GM13977 (cell line): ENCODE measurements at regions not wholly inside any gene's neighbourhood (a gene's known extent, or its start where the extent isn't known, plus 50 kb on each side); places are given as distances from the start of the nearest gene placed in this dataset.

Experiments used
- DNase-seq: peaks from one replicate; pipeline ENCODE4 v3.0.0; 2012; ENCODE audit warnings: low spot score
- in situ Hi-C: fragments of 300-500 bp; cut with MboI; formaldehyde crosslinking; loops from one replicate; pipeline ENCODE4 v1.12.0; 2022; ENCODE audit warnings: low sequenced_read_pairs, low pct_unique_long_range_greater_than_20kb, mixed read lengths, inconsistent platforms; ENCODE audit not compliant: unreplicated experiment
- TF ChIP-seq, protein P1 (sequence below): IDR thresholded peaks from 2 replicates; pipeline ENCODE4 v1.5.1; 2012; ENCODE audit warnings: mild to moderate bottlenecking, control low read depth; ENCODE audit not compliant: insufficient read depth; ENCODE audit errors: extremely low read depth, missing control alignments

DNA sequence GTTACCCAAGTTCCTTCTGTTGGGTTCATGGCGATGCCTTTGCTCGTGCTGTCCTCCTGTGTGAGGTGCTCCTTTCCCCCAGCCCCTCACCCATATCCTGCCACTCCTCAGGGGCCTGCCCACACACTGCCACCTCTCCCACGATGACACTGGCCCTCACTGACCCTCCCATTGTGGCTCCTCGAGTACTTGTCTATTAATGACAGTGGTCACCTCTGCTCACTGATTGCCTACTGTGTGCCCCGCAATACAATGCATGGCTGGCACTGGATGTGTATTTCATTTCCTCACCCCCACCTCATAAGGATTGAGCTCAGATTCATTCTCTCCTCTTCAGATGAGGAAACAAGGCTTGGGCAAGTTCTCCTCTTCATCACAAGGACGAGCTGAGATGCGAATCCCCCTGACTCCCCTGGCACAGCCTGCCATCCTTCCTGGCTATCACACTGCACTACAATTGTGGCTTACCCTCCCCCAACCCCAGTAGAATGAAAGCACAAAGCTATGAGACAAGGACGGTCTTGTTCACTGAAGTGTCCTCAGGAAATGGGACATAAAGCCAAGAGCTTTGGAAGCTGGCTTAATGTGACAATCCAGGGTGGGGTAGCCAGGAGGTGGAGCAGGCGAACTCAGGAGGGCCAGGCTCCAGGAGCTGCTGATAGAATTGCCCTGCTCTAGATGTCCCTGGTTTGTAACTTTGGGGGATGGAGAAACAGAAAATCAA is 93.9 kb upstream of the RAB12 start:
- TF ChIP-seq, protein P1, sequence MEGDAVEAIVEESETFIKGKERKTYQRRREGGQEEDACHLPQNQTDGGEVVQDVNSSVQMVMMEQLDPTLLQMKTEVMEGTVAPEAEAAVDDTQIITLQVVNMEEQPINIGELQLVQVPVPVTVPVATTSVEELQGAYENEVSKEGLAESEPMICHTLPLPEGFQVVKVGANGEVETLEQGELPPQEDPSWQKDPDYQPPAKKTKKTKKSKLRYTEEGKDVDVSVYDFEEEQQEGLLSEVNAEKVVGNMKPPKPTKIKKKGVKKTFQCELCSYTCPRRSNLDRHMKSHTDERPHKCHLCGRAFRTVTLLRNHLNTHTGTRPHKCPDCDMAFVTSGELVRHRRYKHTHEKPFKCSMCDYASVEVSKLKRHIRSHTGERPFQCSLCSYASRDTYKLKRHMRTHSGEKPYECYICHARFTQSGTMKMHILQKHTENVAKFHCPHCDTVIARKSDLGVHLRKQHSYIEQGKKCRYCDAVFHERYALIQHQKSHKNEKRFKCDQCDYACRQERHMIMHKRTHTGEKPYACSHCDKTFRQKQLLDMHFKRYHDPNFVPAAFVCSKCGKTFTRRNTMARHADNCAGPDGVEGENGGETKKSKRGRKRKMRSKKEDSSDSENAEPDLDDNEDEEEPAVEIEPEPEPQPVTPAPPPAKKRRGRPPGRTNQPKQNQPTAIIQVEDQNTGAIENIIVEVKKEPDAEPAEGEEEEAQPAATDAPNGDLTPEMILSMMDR = no peak
- in situ Hi-C loops = no loop called here
- no peak for DNase-seq

DNA sequence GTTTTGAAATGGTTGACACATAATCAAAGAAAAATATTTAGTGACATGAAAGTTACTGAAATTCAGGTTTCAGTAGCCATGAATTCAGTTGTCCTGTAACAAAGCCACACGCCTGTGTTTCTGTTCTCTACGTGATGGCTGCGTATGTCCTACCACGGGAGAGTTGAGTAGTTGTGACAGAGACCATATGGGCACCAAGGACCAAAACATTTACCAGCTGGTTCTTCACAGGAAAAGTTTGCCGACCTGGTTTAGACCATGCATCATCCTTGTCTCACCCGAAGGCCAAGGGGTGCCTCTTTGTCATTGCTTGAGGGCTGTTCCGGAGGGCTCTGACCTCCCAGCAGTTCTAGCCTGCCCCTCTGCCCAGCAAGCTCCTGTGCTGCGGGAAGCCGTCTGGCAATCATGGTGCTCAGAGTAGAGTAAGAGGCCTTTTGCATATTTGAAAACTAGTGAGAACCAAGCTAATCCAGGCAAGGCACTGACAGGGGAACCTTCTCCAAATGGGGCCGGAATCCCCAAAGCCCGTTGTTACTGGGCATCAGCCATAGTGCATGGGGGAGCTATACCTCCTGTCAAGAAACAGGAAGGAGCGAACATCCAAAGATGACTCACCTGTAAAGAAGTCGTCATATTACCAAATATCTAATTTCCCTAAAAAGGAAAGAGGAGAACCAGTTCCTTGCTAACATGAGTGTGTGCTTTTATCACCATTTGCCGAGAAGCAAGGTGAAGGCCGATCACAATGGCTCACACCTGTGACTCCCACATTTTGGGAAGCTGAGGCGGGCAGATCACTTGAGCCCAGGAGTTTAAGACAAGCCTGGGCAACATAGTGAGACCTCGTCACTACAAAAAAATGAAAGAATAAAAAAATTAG is 92.6 kb upstream of the RAB12 start:
- TF ChIP-seq, protein P1 = no peak
- in situ Hi-C loops = no loop called here
- DNase-seq = no peak

DNA sequence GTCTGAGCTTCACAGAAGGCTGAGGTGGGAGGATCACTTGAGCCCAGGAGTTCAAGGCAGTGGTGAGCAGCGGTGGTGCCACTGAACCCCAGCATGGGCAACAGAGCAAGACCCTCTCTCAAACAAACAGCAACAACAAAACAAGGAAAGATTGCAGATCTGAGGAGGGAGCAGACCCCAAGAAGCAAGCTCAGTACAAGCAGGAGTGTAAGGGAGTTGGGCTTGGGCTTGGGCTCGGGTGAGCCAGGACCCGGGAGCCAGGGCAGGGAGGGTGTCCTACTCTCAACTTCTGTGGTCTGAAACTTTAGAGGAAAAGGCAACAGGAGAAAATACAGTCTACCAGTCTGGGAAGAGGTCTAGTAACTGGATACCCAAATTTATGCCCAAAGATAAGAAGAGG is 92.0 kb upstream of the RAB12 start:
- in situ Hi-C loops = no loop called here
- TF ChIP-seq, protein P1 = no peak
- no peak for DNase-seq

DNA sequence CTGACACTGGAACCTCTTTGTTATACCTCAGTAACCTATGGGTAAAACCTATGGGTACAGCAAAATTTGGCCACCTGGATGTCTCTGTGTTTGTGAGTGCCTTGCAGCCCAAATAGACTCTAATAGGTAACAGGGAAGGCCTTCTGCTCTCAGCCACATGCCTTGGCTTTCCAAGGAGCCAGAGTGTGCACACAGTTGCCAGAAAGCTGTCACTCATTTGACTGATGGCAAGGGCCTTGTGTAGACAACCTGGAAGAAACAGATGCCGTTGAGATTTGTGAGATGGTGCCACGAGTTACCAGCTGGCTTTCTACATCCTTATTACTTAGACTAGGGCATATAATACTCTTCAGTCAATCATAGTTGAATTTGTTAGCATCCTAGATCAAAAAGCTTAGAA is 90.1 kb upstream of the RAB12 start:
- in situ Hi-C loops = no loop called here
- no peak for DNase-seq

DNA sequence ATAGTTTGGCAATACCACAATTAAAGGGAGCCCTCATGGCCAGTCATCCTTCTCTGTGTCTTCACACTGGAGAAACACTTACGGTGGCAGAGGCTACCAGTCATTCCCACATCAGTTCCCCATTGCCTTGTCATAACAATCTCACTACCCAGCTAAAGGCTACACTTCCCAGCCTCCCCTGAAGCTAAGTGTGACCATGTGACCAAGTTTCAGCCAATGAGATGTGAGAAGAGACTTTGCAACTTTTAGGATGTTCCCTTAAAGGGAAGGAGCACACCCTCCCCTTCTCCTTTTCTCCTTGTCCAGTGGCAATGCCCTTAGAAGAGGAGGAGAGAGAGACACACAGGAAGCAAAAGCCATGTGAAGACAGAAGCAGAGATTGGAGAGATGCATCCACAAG is 89.0 kb upstream of the RAB12 start:
- no peak for DNase-seq
- TF ChIP-seq, protein P1 = no peak
- in situ Hi-C loops = no loop called here

More for the DNA sequence above, 90.1 kb upstream of the RAB12 start:
- TF ChIP-seq, protein P1 = no peak

DNA sequence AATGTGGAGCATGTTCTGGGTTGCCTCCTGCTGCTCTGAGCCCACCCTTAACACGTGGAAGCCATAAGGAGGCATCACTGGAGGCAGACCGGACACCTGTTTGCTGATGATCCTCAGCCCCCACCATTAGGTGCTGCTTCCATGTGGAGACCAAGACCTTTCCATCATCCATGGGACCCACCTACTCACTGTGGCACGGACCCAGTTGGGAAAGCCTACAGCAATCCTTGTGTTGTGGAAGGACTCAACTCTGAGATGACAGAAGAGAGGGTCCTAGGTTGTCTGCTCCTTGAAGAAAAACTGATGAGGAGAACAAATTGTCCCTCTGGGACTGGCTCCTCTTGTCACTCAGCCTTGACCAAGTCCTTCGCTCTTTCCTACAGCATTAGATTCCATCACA is 86.5 kb upstream of the RAB12 start:
- TF ChIP-seq, protein P1 = no peak
- no peak for DNase-seq
- in situ Hi-C loops = no loop called here
